ENCODE measurements at regions not wholly inside any gene's neighbourhood (a gene's known extent, or its start where the extent isn't known, plus 50 kb on each side); places are given as distances from the start of the nearest gene placed in this dataset.
"Not testable (repeated sequence)": the region's sequence is repeated elsewhere in the genome, so short reads cannot be mapped to it uniquely, and the experiment has no call there.

DNA sequence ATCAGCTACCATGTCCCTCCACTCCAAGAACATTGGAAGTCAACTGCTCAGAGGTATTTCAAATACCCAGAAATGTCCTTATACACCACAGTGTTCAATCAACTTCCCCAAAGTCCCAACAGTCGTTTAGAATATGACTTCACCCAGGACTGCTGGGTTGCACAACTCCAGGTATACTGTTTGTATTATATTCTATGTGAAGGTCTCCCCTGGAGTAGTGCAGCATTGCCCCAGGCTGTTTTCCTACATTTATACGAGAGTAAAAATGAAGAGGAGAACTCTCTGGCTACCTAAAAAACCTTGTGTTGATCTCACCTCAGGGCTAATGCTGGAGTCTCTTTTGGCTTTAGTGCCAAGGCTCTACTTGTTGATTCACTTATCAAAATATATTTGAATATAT, 183.6 kb upstream of the MAP3K1 start:
- WGBS (ENCODE audit: insufficient coverage, low coverage, missing lambda C conversion rate), result 0% methylated on average over 2 of the region's 2 CpGs
- Histone ChIP-seq H4K20me1 (replicated peaks; ENCODE audit: control insufficient read depth, insufficient read depth, low read length) (no peaks in the 10 kb centered on the region), H3K4me1 (replicated peaks in 1 of 2; ENCODE audit: control insufficient read depth in 2 of 2, insufficient read depth in 2 of 2, low read length in 2 of 2) (no peaks in the 10 kb centered on the region), H2AFZ (ENCODE audit: low read depth, low read length) (no peak overlapping the region), H3K9me1 (ENCODE audit: control insufficient read depth, insufficient read depth, low read length) (no peaks in the 10 kb centered on the region), H3K4me3 (no peak overlapping the region), H3K9ac (ENCODE audit: insufficient read depth in 1 of 2, low read depth in 2 of 2, low read length in 2 of 2) (no peak overlapping the region), H3K9me3 (replicated peaks; ENCODE audit: control insufficient read depth, insufficient read depth, low read depth, low read length) (no peaks in the 10 kb centered on the region), H3K36me3 (ENCODE audit: control insufficient read depth, insufficient read depth, low read length) (no peaks in the 10 kb centered on the region), H3K27me3 (ENCODE audit: control insufficient read depth in 2 of 2, insufficient read depth in 2 of 2, low read length in 2 of 2) (no peaks in the 10 kb centered on the region; a peak in 1 of 5 replicates), H3K79me2 (ENCODE audit: control insufficient read depth, insufficient read depth, low read length) (no peaks in the 10 kb centered on the region), H3K27ac (ENCODE audit: extremely low read depth, low read depth, low read length) (no peak overlapping the region), H3K4me2 (ENCODE audit: insufficient read depth, low read length) (no peak overlapping the region)
- intact Hi-C loops (cut with micrococcal nuclease) (no loop called here), in situ Hi-C loops (cut with MboI) (no loop called here)
- no peak for DNase-seq (ENCODE audit: extremely low read depth in 1 of 4, low spot score in 3 of 4)
- ChIA-PET POLR2A (no interaction called here), CTCF (ENCODE audit: low intra/inter-chr PET ratio) (no interaction called here)
- no peak for FAIRE-seq
- no peak for TF ChIP-seq MAFK (IDR thresholded peaks at IDR 0.05; ENCODE audit: low read length)
- no peak for TF ChIP-seq BRCA1 (IDR thresholded peaks at IDR 0.05)
- TF ChIP-seq BRCA1 (CRISPR knock-in tag; IDR thresholded peaks at IDR 0.05), result no peak
- TF ChIP-seq MIER1 (IDR thresholded peaks at IDR 0.05; ENCODE audit: low read depth), result no peak
- no TSS peak for BruUV-seq (replicated peaks)
- ATAC-seq, result no peak

DNA sequence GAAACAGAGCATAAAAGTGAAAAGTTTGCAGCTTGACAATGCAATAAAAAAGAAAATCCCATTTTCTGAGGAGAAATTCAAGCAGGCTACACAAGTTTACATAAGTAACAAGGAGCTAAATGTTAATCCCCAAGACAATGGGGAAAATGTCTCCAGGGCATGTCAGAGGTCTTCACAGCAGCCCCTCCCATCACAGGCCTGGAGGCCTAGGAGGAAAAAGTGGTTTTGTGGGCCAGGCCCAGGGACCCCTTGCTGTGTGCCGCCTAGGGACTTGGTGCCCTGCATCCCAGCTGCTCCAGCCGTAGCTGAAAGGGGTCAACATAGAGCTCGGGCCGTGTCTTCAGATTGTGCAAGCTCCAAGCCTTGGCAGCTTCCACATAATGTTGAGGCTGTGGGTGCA, 186.7 kb upstream of the MAP3K1 start:
- FAIRE-seq; DNase-seq (ENCODE audit: extremely low read depth in 1 of 4, low spot score in 3 of 4); H3K9me3 ChIP-seq (replicated peaks; ENCODE audit: control insufficient read depth, insufficient read depth, low read depth, low read length); BruUV-seq (replicated peaks); H3K4me3 ChIP-seq; H4K20me1 ChIP-seq (replicated peaks; ENCODE audit: control insufficient read depth, insufficient read depth, low read length); CTCF ChIA-PET (ENCODE audit: low intra/inter-chr PET ratio); H3K27ac ChIP-seq (ENCODE audit: extremely low read depth, low read depth, low read length); H2AFZ ChIP-seq (ENCODE audit: low read depth, low read length); H3K27me3 ChIP-seq (ENCODE audit: control insufficient read depth in 2 of 2, insufficient read depth in 2 of 2, low read length in 2 of 2); H3K36me3 ChIP-seq (ENCODE audit: control insufficient read depth, insufficient read depth, low read length); intact Hi-C loops (cut with micrococcal nuclease); POLR2A ChIA-PET; H3K4me2 ChIP-seq (ENCODE audit: insufficient read depth, low read length); H3K9ac ChIP-seq (ENCODE audit: insufficient read depth in 1 of 2, low read depth in 2 of 2, low read length in 2 of 2); in situ Hi-C loops (cut with MboI); H3K4me1 ChIP-seq (replicated peaks in 1 of 2; ENCODE audit: control insufficient read depth in 2 of 2, insufficient read depth in 2 of 2, low read length in 2 of 2); H3K79me2 ChIP-seq (ENCODE audit: control insufficient read depth, insufficient read depth, low read length); H3K9me1 ChIP-seq (ENCODE audit: control insufficient read depth, insufficient read depth, low read length); ATAC-seq: not testable (repeated sequence)
- WGBS (ENCODE audit: insufficient coverage, low coverage, missing lambda C conversion rate), result 4% methylated on average over 3 of the region's 4 CpGs

Data from K562 (cell line).